ENCODE measurements at regions not wholly inside any gene's neighbourhood (a gene's known extent, or its start where the extent isn't known, plus 50 kb on each side); places are given as distances from the start of the nearest gene placed in this dataset.

- H3K4me3 ChIP-seq (ENCODE audit: low read depth, low read length), result no peak overlapping the region
- no peak for TF ChIP-seq CTCF (IDR thresholded peaks at IDR 0.05; ENCODE audit: low read depth, low read length)
Observed at GRCh38 chr11:134561331-134561720, 149.3 kb upstream of the B3GAT1 start.

GRCh38 chr11:134560566-134561330 is 148.7 kb upstream of the B3GAT1 start:
- no peak overlapping the region for H3K4me3 ChIP-seq (ENCODE audit: low read depth, low read length)
- TF ChIP-seq CTCF (IDR thresholded peaks at IDR 0.05; ENCODE audit: low read depth, low read length), result no peak

GRCh38 chr11:134560066-134560465 is 148.0 kb upstream of the B3GAT1 start:
- H3K4me3 ChIP-seq (ENCODE audit: low read depth, low read length), result no peak overlapping the region
- TF ChIP-seq CTCF (IDR thresholded peaks at IDR 0.05; ENCODE audit: low read depth, low read length), result no peak

- TF ChIP-seq CTCF (IDR thresholded peaks at IDR 0.05; ENCODE audit: low read depth, low read length), result no peak
- no peak overlapping the region for H3K4me3 ChIP-seq (ENCODE audit: low read depth, low read length)
Observed at GRCh38 chr11:134559602-134559962, 147.5 kb upstream of the B3GAT1 start.

GRCh38 chr11:134558916-134559601 is 147.0 kb upstream of the B3GAT1 start:
- no peak for TF ChIP-seq CTCF (IDR thresholded peaks at IDR 0.05; ENCODE audit: low read depth, low read length)

GRCh38 chr11:134558258-134558835 is 146.3 kb upstream of the B3GAT1 start:
- H3K4me3 ChIP-seq (ENCODE audit: low read depth, low read length), result no peak overlapping the region
- no peak for TF ChIP-seq CTCF (IDR thresholded peaks at IDR 0.05; ENCODE audit: low read depth, low read length)

More at GRCh38 chr11:134558916-134559601, 147.0 kb upstream of the B3GAT1 start:
- no peak overlapping the region for H3K4me3 ChIP-seq (ENCODE audit: low read depth, low read length)
